HG03558 (cell line): ENCODE measurements at regions not wholly inside any gene's neighbourhood (a gene's known extent, or its start where the extent isn't known, plus 50 kb on each side); places are given as distances from the start of the nearest gene placed in this dataset.
A peak's percentile ranks its signal among the peaks of the same experiment; 100 is the strongest.
"Not testable (repeated sequence)": the region's sequence is repeated elsewhere in the genome, so short reads cannot be mapped to it uniquely, and the experiment has no call there.

Experiments used
- ATAC-seq: cut with Tn5 transposase; IDR thresholded peaks from one replicate; pipeline ENCODE4 v1.9.1; 2021; ENCODE audit warnings: moderate number of reproducible peaks; ENCODE audit not compliant: unreplicated experiment; ENCODE audit errors: extremely low read depth

GRCh38 chr9:6160579-6160978, 55.0 kb upstream of the IL33 start:
- ATAC-seq = no peak

GRCh38 chr9:6153425-6153824, 62.2 kb upstream of the IL33 start:
- ATAC-seq = no peak

DNA sequence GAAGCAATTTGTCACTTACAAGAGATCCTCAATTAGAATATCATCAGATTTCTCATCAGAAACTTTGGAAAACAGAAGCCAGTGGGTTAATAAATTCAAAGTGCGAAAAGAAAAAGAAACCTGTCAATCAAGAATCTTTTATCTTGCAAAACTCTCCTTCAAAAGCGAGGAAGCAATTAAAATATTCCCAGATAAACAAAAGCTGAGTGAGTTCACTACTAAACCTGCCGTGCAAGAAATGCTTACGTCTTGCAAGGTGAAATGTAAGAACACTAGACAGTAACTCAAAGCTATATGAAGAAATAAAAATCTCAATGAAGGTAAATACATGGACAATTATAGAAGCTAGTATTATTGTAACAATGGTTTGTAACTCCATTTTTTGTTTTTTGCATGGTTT, 62.8 kb upstream of the IL33 start:
- ATAC-seq = no peak

- ATAC-seq = no peak
Observed at GRCh38 chr9:6150483-6150882, 65.1 kb upstream of the IL33 start.

DNA sequence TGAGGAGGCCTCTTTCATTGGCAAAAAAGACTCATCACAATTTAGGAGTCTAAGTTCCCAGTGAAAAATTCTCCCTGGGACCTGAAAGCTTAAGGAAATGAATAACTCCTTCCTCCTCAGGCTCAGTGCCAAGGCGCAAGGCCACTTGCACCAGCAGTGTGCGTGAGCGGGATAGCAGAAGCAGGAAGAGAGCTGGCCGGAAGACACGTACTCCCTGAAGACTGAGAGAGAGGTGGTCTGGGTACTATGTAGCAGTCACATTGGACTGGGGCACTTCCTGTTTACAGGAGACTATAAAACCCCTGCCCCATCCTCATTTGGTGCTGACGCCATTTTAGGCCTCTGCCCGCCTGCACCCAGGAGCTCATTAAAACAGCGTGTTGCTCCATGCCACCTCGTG, 66.3 kb upstream of the IL33 start:
- no peak for ATAC-seq

DNA sequence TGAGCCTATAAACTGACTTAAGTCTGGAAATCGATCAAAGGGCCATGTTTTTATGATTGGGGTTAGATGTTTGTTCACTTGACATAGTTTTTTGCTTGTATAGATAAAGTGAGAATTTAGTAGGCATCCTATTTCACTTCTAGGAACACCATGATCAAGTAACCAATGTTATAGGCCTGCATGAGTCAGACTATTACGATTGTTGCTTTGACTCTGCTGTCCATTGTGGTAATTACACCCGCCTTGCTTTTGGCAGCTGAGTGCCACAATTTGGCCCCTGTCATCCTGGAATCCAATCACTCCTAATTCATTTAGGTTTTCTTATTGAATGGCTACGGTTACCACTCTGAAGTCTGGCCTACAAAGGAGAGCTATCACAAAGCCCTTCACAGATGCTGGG, 67.8 kb upstream of the IL33 start:
- no peak for ATAC-seq

GRCh38 chr9:6144947-6145346, 70.7 kb upstream of the IL33 start:
- no peak for ATAC-seq

DNA sequence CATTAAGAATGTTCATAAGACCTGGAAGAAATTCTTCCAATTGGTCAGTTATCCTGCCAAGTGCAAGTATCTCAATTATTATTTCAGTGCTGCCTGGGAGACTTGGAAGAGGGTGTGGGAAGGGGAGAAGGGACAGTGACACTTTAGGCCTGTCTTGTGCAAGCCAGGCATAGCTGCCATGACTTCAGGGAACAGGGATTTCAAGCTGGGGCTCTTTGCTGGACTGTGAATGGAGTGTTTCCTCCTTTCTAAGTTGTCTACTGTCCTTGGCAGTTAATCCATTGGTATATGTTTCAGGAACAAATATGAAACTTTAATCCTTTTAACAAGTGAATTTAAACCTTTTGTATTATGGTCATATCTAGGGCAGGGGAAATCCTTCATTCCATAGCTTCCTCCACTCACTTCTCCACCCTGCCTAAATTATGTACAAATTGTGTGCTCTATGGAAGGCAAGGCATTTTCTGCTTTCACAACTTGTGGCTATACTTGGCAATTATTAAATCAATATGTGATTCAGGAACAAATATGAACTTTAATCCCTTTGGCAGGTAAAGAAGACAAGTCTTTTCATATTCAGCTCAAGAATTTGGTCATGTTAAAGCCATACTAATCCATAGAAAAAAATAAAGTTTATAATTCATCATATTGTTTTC, 72.7 kb upstream of the IL33 start:
- ATAC-seq = no peak

- not testable (repeated sequence) for ATAC-seq
Observed at GRCh38 chr9:6135780-6136179, 79.8 kb upstream of the IL33 start.

GRCh38 chr9:6134661-6135180, 80.9 kb upstream of the IL33 start:
- no peak for ATAC-seq

GRCh38 chr9:6133346-6134063, 82.1 kb upstream of the IL33 start:
- ATAC-seq = peak; percentile 82

DNA sequence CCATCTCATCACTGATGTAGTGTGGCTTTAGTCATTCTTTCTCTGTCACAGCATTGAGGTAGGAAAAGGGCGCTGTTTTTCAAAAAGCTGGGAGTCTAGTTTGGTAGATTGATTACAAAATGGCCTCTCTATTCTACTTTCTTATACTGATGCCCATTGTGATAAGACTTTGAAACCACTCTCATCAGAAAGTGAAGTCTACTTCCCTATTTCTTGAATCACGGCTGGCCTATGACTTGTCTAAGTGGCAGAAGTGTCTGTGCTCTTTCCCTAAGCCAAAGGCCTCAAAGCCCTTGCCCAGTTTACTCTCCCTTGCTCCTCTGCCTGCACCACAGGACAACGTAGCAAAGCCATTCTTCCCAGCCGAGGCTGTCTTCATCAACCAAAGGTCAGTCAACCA, 83.0 kb upstream of the IL33 start:
- no peak for ATAC-seq

GRCh38 chr9:6128030-6128429, 87.6 kb upstream of the IL33 start:
- ATAC-seq = no peak

- no peak for ATAC-seq
Observed at GRCh38 chr9:6126377-6126776, 89.2 kb upstream of the IL33 start.

DNA sequence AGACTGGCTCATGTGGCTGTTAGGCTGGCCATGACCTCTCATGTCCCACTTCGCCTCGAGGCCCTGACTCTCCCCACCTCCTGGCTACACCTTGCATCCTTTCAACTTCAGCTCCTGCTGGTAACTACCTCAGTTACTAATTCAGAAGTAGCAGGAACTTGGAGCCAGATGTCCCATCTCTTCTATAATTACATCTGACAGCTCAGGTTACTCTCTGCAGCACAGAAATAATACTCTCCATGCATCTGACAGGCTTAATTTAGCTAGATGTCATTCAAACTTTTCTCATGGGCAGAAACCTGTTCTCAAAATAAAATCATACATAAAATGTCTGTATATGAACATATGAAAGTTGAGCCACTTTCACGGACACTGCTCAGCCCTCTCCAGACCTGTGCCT, 92.2 kb upstream of the IL33 start:
- ATAC-seq = no peak

- no peak for ATAC-seq
Observed at GRCh38 chr9:6121707-6122106, 93.9 kb upstream of the IL33 start.

GRCh38 chr9:6114424-6114823, 99.0 kb upstream of the RANBP6 start:
- no peak for ATAC-seq

DNA sequence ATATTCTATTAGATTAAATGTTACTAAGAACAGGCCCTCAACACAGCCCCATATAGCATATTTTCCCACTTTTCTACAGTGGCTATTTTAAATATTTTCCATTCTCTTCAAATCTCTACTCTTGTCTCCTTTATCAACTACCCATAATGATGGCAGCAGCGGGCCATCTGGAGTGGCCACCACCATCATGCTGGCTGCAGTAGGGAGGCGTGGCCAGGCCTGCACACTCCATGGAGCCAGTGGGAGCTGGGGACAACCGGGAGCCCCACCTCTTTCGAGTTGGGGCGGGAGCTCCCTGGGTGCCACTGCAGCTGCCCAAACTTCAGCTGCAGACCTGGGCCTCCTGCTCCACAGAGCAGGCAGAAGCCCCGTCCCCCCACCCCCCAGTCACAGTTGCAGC, 98.4 kb upstream of the RANBP6 start:
- no peak for ATAC-seq

GRCh38 chr9:6113312-6113711, 97.9 kb upstream of the RANBP6 start:
- no peak for ATAC-seq

- ATAC-seq = no peak
Observed at GRCh38 chr9:6109986-6110385, 94.6 kb upstream of the RANBP6 start.

DNA sequence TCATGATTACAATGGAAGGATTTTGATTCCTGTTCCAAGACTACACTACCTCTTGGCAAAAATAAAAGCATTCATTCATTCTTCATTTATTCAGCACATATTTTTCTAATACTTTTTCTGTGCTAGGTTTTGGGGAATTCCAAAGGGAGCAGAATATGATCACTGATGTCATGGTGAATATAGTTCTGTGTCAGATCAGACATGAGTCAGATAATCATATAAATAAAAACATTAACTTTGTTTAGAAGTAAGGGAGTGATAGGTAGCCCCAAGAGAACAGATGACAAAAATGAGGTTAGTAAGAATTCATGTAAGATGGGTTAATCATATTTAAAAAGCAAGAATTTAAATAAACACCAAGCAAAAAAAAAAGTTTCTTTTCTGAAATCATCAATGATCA, 94.1 kb upstream of the RANBP6 start:
- no peak for ATAC-seq
